ENCODE measurements at regions not wholly inside any gene's neighbourhood (a gene's known extent, or its start where the extent isn't known, plus 50 kb on each side); places are given as distances from the start of the nearest gene placed in this dataset.
"Not testable (repeated sequence)": the region's sequence is repeated elsewhere in the genome, so short reads cannot be mapped to it uniquely, and the experiment has no call there.

DNA sequence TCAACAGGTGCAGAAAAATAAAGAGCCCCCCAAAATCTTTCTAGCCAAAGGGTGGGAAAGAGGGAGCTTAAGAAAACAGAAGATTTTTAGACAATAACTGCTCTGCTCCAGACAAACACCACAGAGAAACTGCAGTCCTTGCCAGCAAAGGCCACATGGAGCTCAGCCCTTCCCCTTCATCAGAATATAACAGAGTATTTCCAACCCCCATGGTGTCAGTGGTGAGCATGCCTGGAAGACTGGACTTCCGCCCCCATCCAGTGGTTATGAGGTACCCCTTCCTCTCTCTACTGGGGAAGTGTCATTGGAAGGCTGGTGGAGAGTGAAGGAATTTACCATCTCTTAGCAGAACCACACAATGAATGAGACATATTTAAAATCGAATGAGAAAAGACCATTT, 1007.3 kb upstream of the CELF2 start:
- DNase-seq = no peak

DNA sequence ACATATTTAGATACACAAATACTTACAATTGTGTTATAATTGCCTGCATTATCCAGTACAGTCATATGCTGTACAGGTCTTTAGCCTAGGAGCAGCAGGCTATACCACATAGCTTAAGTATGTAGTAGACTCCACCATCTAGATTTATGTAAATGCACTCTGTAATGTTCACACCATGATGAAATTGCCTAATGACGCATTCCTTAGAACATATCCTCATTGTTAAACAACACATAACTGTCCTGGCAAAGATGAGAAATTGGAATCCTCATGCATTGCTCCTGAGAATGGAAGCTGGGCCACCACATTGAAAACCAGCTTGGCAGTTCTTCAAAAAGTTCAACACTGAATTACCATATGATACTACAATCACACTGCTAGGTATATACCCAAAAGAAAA, 1002.8 kb upstream of the CELF2 start:
- no peak for DNase-seq

DNA sequence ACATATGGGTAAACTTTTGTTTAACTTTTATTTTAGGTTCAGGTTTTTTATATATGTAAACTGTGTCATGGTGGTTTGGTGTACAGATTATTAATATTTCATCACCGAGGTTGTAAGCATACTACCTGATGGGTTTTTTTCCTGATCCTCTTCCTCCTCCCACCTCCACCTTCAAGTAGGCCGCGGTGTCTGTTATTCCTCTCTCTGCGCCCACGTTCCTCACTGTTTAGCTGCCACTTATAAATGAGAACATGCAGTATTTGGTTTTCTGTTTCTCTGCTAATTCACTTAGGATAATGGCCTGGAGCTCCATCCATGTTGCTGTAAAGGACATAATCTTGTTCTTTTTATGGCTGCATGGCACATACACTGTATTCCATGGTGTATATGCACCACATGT, 1000.0 kb upstream of the CELF2 start:
- DNase-seq = no peak

DNA sequence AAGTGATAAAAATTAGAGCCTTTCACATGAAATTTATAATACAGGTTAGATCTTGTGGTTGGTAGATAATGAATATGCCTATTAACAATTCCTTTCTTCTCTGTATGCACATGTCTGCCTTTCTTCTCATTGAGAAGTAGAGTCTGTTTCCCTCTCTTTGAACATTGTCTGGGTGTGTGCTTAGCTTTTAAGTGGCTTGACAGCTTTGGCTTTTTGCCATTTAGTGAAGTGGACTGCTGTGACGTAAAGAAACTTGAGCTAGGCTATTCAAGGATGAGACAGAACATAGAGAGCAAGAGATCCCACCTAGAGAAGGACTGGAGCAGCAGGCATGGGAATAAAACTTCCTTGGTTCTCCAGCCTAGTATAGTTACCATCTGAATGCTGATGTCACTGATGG, 996.7 kb upstream of the CELF2 start:
- DNase-seq = no peak

DNA sequence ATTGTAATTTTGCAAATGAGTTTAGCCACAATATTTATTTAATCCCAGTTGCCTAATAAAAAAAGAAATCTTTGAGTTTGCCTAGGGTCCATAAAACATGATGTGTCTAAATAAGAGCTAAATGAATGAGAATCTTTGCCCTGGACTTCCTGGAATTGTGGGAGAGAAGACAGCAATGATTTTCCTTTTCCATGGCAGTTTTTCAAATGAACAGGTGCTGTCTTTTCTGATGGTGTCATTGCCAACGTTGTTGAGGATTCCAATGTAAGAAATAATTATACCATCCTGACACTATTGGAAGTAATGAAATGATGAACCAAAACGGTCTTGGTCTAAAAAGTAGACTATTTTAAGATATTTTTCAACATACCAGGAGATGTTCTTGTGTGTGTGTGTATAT, 984.7 kb upstream of the CELF2 start:
- no peak for DNase-seq

DNA sequence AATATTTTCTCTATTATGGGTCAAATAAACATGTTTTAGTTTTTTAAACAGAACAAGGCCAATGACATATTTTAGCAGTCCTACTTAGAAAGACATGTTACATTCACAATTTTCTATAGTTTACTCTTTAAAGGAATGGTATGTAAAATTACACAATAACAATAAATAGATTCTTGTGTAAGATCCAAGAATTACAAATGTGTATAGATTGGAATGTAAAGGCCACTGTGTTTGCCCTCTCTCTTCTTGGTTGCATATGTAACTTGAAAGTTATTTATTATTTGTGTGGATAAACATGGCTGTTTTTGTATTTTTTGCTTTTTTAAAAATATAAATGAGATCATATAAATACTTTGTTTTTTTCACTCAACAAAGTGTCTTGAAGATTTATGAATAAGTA, 979.3 kb upstream of the CELF2 start:
- DNase-seq = no peak

DNA sequence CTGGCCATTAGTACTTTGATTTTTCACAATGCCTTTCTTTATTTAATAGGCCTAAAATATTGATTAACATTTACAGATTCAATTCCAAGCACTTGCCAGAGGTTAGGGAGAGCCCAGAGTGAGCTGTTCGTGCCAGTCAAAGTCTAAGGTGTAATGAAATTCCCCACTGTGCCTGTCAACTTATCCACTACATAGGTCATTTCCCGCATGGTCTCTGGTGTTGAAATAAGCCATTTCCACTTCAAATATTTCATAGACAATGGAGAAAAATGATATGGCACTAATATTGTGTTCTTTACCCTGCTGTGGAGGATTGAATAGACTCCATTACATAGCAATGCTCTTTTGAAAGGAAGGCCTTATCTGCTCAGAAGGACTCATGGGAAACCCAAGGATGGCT, 978.1 kb upstream of the CELF2 start:
- no peak for DNase-seq

DNA sequence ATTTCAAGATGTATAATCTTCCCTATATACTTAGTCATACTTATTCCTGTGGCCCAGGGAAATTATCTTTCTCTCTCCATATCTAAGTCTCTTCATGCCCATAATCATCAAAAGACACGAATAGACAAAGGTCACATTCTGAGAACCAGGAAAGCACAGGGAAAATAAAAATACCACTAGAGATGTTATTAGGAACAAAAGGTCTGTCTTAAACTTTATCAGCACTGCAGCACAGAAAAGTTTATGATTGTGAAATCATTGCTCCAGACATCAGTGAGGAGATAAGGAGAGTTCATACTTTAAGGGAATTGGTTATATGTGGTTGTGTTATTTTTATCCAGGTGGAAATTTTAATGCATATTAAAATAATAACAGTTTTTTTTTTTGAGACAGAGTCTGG, 974.6 kb upstream of the CELF2 start:
- DNase-seq = no peak

DNA sequence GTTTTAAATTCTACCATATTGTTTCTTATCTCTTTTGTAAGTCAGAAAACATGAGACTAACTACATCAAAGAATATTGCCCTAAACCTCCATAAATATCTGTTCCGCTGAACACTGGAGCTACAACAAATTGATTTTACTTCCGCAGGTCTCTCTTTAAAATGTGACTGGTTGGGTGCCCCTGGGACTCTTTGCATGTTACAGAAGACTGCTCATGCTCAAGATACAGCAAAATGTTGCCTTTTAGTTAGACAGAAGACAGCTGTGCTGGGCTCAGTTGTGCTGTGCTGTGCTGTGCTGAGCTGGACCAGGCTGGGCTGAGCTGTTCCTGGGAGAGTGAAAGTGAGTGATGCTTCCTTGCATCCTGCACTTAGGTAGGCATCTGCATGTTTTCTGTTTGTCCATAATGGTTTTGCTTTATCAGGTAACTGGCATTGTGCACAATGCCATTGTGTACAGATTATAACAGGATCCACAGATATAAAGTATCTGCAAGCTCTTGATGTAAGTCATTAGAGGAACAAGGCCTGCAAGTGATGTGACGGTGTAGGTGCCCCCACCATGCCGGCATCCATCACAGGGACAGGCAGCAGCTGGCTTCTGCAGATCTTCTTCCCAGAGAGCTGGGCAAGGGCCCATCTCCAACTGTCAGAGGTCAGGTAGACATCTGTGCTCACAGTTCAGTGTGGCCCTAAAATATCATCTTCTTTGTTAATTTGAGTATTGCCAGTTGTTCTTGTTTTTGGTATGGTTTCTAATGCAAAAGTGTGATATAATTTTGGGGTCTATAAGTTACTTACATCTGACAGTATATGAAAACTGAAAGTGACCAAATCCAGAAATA, 972.5 kb upstream of the CELF2 start:
- DNase-seq = no peak

DNA sequence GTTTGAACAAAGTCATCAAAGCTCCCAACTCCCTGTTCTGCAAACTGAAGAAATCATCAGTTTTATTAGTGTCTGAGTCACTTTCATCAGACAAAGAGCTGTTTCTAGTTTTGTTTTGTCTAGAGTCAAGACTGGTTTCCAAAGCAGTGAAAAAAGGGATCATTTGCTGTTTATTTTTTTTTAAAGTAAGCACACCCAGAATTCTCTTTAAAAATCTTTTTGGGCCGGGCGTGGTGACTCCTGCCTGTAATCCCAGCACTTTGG, 972.0 kb upstream of the CELF2 start:
- DNase-seq = no peak

DNA sequence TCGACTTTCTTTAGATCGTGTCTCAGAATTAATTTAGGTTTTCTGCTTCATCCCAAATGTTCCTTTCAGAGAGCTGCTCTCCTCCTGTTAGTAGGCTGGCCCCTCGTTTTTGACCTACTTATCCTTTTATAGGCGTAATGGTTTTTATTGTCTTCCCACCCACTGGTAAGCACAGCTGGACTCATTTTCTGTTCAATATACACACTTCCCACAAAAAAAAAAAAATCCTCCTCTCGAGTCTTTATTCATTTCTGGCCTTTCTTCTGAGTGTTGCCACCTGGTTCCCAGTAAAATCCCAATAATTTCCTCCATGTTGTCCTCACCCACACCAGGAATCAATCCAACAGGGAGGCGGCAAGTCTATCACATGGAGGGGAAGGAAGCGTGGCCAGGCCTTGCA, 970.2 kb upstream of the CELF2 start:
- no peak for DNase-seq

DNA sequence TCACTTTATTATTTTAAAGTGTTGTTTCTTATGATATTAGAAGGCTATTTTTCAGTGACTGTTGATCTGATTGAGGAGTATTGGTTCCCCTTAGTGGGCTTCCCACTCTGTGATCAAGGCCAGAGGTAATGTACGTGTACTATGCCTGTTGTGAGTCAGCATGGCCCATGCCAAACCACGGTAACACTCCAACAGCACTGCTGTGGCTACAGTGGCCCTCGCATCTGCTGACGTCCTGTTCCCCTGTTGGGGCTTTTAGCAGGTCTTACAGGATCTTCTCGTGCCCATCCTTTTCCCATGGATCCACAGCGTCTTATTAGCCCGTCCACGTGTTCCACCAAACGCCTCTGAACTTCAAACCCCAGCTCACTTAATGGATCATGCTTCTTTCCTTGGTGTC, 964.6 kb upstream of the CELF2 start:
- DNase-seq = no peak

DNA sequence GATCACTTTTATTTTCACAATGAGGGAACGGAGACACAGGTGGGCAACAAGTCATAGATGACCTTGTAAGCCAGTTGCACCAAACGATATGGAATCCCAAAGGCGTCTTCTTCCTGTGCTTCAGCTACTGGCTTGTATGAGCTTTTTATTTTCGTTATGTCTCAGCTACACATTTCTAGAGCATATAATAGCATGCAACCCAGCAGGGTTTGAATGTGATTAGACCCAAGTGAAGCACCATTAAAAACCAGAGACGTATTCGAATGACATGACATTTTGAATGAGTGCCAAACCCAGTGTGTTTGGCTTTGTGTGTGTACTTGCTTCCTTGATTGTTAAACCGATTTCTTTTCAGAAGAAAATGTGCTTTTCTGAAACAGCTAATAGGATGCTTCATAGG, 963.2 kb upstream of the CELF2 start:
- no peak for DNase-seq

DNA sequence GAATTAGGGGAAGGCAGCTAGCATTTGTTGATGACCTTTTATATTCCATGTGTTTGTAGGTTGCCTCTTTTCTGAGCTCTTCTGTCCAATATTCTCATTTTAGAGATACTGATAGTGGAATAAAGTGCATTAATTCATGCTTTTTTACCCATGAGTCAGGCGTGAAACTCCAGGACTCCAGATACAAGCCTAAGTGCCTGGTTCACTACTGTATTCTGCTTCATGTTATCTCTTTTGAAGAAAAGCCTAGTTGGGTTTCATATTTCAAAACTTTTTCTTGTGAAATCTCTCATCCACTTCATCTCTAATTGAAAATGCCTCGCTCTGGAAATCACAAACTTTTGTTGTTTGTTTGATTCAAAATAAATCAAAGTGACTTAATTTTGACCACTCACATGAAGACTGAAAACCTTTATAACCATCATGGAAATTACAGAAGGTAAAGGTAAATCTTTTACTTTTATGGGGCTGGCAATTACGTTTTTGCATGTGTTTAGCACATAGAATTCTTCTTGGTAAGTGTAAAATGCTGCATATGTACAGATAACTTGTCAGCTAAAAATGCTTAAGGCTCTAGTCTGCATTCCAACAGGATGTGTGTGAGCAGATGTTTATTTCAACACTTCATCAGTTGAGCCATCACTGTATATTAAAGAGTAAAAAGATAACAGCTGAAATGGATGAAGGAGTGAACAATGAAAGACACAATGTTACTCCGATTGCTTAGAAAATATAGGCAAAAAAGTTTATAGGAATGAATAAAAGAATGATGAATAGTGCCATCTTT, 961.8 kb upstream of the CELF2 start:
- no peak for DNase-seq

DNA sequence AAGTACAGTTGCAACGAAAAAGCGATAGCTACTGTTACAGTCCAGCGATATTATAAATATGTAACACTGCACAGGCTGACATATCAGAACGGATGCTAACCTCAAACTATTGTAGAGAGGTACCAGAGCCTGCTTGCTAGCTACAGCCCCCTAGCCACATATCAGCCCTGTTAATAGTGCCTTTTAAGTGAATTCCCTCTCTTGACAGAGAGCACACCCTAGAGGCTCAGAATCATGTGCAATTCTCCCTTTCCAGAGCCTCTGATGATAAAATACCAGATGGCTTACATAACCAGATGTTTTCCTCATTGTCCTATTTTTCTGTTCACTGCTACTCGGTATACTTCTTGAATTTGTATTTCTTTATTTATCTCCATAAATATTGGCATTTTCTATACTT, 960.7 kb upstream of the CELF2 start:
- DNase-seq = no peak

DNA sequence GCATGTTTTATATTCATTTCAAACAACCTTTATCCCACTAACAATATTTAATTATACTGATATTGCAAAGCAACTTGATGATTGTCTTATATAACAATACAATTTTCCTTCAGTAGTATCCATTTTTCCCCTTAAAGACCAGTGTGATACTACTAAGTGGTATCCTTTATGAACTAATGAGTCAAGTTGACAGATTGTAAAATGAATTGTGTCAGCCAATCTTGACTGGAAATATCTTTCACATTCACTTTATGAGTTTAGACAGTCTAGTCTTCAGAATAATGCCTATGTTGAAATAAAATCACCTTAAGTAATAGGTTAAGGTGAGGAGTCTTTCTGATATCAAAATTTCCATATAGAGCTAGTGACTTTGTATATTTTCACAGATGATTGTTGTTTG, 950.0 kb upstream of the CELF2 start:
- no peak for DNase-seq

DNA sequence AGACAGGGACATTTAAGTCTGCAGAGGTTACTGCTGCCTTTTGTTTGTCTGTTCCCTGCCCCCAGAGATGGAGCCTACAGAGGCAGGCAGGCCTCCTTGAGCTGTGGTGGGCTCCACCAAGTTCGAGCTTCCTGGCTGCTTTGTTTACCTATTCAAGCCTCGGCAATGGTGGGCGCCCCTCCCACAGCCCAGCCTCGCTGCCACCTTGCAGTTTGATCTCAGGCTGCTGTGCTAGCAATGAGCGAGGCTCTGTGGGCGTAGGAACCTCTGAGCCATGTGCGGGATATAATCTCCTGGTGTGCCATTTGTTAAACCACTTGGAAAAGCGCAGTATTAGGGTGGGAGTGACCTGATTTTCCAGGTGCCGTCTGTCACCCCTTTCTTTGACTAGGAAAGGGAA, 942.8 kb upstream of the CELF2 start:
- not testable (repeated sequence) for DNase-seq

DNA sequence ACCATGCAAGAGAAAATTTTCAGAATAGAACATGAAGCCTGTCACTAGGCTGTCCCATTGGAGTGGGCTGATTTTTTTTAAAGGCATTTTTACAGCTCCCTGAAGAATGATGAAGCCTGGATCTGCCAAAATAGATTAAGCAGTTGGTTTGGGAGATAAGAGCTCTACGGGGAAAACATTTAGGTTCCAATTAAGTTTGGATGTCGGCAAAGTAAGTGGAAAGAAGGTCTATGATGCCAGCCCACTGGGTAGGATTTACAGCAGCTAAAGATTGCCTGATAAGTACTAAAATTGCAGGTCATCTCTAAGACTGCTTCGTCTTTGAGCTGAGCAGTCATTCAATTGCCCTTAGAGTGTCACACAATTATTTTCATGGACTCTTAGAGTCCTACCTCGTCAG, 939.2 kb upstream of the CELF2 start:
- DNase-seq = no peak

DNA sequence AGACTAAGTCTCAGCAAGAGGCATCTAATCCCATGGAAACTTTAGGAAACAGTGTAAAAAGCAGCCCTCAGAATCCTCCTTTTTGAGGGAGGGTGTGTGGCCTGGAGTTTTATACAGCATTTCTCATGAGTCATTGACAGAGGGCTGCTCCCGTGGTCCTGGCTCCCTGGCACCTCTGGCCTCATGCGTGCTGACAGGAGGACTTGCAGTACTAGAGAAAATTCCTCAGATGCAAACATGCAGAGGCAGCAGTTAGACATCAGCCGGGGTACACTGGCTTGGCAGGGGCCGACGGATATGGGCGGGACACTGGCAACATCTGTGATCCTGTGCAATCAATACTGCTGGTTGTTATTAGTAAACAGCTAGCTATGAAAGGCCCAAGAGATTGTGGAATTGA, 925.1 kb upstream of the CELF2 start:
- DNase-seq = no peak

DNA sequence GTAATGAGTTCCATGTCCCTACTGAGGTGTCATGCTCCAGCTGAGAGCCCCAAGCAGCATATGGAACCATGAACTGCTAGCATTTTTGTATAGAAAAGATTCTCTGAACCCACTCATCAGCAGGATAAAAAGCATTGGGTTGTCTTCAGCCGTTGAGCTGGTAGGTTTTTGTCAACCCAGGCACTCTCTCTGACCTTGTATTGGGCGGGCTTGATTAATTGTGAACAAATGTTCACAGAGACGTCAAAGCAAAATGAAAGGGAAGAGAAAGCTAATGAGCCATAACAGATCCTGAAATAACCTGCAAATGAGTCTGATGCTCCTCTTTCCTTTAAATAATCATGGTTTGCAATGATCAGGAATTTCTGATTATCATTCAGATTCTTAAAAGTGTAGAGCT, 924.7 kb upstream of the CELF2 start:
- no peak for DNase-seq

DNA sequence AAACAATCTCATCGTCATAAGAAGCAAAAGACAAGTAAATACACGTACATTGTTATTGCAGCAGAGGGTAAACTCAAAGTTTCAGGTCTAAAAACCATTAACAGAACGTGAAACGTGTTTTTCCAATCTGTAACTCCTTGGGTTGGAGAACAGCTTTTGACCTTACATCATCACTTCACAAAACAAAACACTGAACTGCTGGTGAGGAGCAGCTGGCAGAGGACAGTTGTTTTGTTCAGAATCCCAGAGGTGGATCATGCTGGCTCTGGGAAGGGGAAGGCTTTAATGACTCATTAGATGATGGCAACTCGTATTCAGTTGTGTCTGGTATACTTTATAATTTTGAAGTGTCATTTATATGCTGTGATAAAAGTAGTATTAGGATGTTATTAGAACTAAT, 923.0 kb upstream of the CELF2 start:
- DNase-seq = no peak

DNA sequence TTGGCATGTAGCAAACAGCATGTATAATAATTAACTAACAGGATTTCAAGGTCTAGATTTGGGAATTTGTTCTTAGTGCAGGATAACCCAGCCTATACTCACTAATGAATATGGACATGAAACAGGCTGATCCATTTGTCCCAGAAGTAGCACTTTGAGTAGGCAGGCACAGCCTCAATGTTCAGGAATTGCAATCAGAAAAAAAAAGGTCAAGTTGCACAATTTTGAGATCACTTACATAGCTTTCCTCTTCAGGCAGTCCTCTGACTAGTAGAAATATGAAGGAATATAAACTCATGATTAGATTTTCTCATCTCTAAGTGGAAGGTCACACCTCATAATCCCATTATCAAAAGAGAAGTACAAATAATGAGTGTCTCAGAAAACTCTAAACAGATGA, 921.4 kb upstream of the CELF2 start:
- no peak for DNase-seq

DNA sequence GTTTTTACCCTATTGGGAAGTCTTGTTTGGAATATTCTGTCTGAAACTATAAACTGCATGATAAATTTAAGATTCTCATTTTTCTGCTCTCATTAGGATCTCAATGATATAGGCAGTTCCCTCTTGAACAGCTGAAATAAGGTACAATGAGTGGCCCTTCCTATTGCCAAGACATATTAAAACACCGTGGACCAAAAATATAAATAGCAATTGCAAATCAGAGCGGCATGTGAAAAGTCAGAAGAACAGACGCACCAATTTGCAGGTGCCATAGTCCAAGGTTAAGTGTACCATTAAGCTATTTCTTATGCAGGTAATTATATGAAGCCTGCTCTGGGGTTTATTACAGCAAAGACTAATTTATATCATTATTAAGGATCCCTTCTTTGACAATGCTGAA, 920.8 kb upstream of the CELF2 start:
- DNase-seq = no peak

DNA sequence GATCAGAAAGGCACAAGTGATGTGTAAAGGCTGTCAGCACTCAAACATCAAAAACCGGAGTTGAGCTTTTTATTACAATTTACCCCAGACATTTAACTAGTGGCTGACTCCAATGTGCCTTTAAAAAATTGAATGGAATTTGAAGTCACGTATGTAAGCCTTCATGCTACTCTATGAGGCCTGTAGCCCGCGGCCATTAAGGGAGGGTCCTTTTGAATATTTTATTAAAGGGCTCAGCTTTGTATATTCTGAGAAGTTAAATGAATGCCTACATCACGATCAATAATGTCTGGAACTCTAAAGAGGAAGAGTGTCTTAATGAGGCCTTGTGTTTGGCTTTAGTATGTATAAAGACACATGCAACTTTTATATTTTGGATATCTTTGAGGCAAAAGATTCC, 916.6 kb upstream of the CELF2 start:
- DNase-seq = no peak
